ENCODE measurements at regions not wholly inside any gene's neighbourhood (a gene's known extent, or its start where the extent isn't known, plus 50 kb on each side); places are given as distances from the start of the nearest gene placed in this dataset.

- TF ChIP-seq CTCF (conservative IDR thresholded peaks at IDR 0.05; ENCODE audit: control insufficient read depth, insufficient read depth, low read depth, low read length): no peak
These were observed 968.7 kb upstream of the SLC10A2 start for GRCh38 chr13:104034891-104035290.

GRCh38 chr13:104025303-104025702, 959.1 kb upstream of the SLC10A2 start:
- no peak for DNase-seq (ENCODE audit: low read depth)
- TF ChIP-seq CTCF (conservative IDR thresholded peaks at IDR 0.05; ENCODE audit: control insufficient read depth, insufficient read depth, low read depth, low read length): no peak
- H3K4me3 ChIP-seq (ENCODE audit: control insufficient read depth, low read depth, low read length): no peak overlapping the region

More at GRCh38 chr13:104034891-104035290, 968.7 kb upstream of the SLC10A2 start:
- no peak for DNase-seq (ENCODE audit: low read depth)
- H3K4me3 ChIP-seq (ENCODE audit: control insufficient read depth, low read depth, low read length): no peak overlapping the region

- DNase-seq (ENCODE audit: low read depth): peak; percentile 32
- no peak for TF ChIP-seq CTCF (conservative IDR thresholded peaks at IDR 0.05; ENCODE audit: control insufficient read depth, insufficient read depth, low read depth, low read length)
- no peak overlapping the region for H3K4me3 ChIP-seq (ENCODE audit: control insufficient read depth, low read depth, low read length)
These were observed 958.4 kb upstream of the SLC10A2 start for GRCh38 chr13:104024416-104025170.

GRCh38 chr13:104021806-104022397, 955.7 kb upstream of the SLC10A2 start:
- no peak overlapping the region for H3K4me3 ChIP-seq (ENCODE audit: control insufficient read depth, low read depth, low read length)
- TF ChIP-seq CTCF (conservative IDR thresholded peaks at IDR 0.05; ENCODE audit: control insufficient read depth, insufficient read depth, low read depth, low read length): no peak
- DNase-seq (ENCODE audit: low read depth): no peak

GRCh38 chr13:104017317-104017716, 951.1 kb upstream of the SLC10A2 start:
- no peak for TF ChIP-seq CTCF (conservative IDR thresholded peaks at IDR 0.05; ENCODE audit: control insufficient read depth, insufficient read depth, low read depth, low read length)
- no peak overlapping the region for H3K4me3 ChIP-seq (ENCODE audit: control insufficient read depth, low read depth, low read length)
- no peak for DNase-seq (ENCODE audit: low read depth)

GRCh38 chr13:104015646-104016396, 949.6 kb upstream of the SLC10A2 start:
- no peak overlapping the region for H3K4me3 ChIP-seq (ENCODE audit: control insufficient read depth, low read depth, low read length)
- DNase-seq (ENCODE audit: low read depth): peak; percentile 8
- TF ChIP-seq CTCF (conservative IDR thresholded peaks at IDR 0.05; ENCODE audit: control insufficient read depth, insufficient read depth, low read depth, low read length): no peak
